ENCODE measurements at regions not wholly inside any gene's neighbourhood (a gene's known extent, or its start where the extent isn't known, plus 50 kb on each side); places are given as distances from the start of the nearest gene placed in this dataset.

GRCh38 chr1:232207073-232207866, 422.7 kb downstream of the SIPA1L2 start:
- Histone ChIP-seq H2AK9ac (replicated peaks; ENCODE audit: low read depth, low read length, poor library complexity) (no peak overlapping the region), H4K20me1 (ENCODE audit: insufficient read depth, low read length) (no peaks in the 10 kb centered on the region), H2BK15ac (ENCODE audit: low read depth, low read length) (no peak overlapping the region), H3K27ac (ENCODE audit: insufficient read depth, low read length) (no peak overlapping the region), H3K9ac (ENCODE audit: low read depth, low read length) (no peak overlapping the region), H3K23ac (ENCODE audit: low read depth, low read length) (no peak overlapping the region), H4K8ac (ENCODE audit: low read depth in 2 of 2, low read length in 2 of 2) (no peak overlapping the region), H2AFZ (replicated peaks; ENCODE audit: low read length, poor library complexity) (no peak overlapping the region), H2BK120ac (ENCODE audit: low read depth, low read length) (no peak overlapping the region), H3K18ac (ENCODE audit: low read depth, low read length) (no peak overlapping the region), H3K9me3 (ENCODE audit: control insufficient read depth, insufficient read depth, low read length) (no peaks in the 10 kb centered on the region), H3K27me3 (ENCODE audit: control insufficient read depth, insufficient read depth, low read length) (no peaks in the 10 kb centered on the region), H3K4ac (ENCODE audit: low read depth, low read length) (no peak overlapping the region), H3K14ac (replicated peaks; ENCODE audit: low read depth, low read length) (no peak overlapping the region), H3K9me1 (ENCODE audit: insufficient read depth, low read length) (no peaks in the 10 kb centered on the region), H3K36me3 (ENCODE audit: control insufficient read depth, insufficient read depth, low read length) (no peaks in the 10 kb centered on the region), H3K4me1 (ENCODE audit: control insufficient read depth, insufficient read depth, low read length) (no peaks in the 10 kb centered on the region), H4K91ac (ENCODE audit: insufficient read depth, low read depth, low read length) (no peak overlapping the region), H3K79me1 (ENCODE audit: low read depth in 1 of 2, low read length in 2 of 2) (no peaks in the 10 kb centered on the region), H2AK5ac (ENCODE audit: low read depth, low read length) (no peak overlapping the region), H3K56ac (ENCODE audit: extremely low read depth, insufficient read depth, low read length) (no peak overlapping the region), H3K4me3 (ENCODE audit: insufficient read depth, low read depth, low read length) (no peak overlapping the region), H3K4me2 (ENCODE audit: low read depth, low read length) (no peak overlapping the region), H2BK20ac (ENCODE audit: low read depth, low read length) (no peak overlapping the region), H4K5ac (ENCODE audit: low read depth, low read length) (no peak overlapping the region), H2BK5ac (ENCODE audit: low read depth, low read length, poor library complexity, severe bottlenecking) (no peak overlapping the region)
- BruUV-seq (replicated peaks) = no TSS peak
- WGBS, 2 experiments (ENCODE audit: extremely low coverage in 2 of 2, insufficient read length in 1 of 2) = no CpG with 5 or more reads among the region's 8 CpGs
- peak; percentile 5 for DNase-seq
- ChIA-PET POLR2A (ENCODE audit: unreplicated experiment) (no interaction called here), CTCF (no interaction called here)
- intact Hi-C loops (cut with micrococcal nuclease) (no loop called here), in situ Hi-C loops (cut with MboI; ENCODE audit: low sequenced_read_pairs) (no loop called here), dilution Hi-C loops (cut with HindIII; ENCODE audit: low sequenced_read_pairs, unreplicated experiment) (no loop called here)
- no peak for TF ChIP-seq NFE2L2 (IDR thresholded peaks at IDR 0.05; ENCODE audit: low read depth, low read length)
- no peak for TF ChIP-seq RFX5 (IDR thresholded peaks at IDR 0.05; ENCODE audit: low read depth, low read length)
- TF ChIP-seq RCOR1 (IDR thresholded peaks at IDR 0.05; ENCODE audit: insufficient replicate concordance, low read length) = no peak
- no peak for TF ChIP-seq SMC3 (IDR thresholded peaks at IDR 0.05; ENCODE audit: low read depth, low read length)
- TF ChIP-seq CTCF (conservative IDR thresholded peaks at IDR 0.05; ENCODE audit: low read depth, low read length) = no peak
- no peak for TF ChIP-seq MAFK (IDR thresholded peaks at IDR 0.05; ENCODE audit: low read depth, low read length)
- TF ChIP-seq CEBPB (IDR thresholded peaks at IDR 0.05; ENCODE audit: low read depth, low read length) = no peak
- no peak for TF ChIP-seq RAD21 (IDR thresholded peaks at IDR 0.05; ENCODE audit: low read length)
- no peak for TF ChIP-seq ELK1 (IDR thresholded peaks at IDR 0.05; ENCODE audit: borderline replicate concordance, low read depth, low read length)
- ATAC-seq (ENCODE audit: low read depth) = no peak

Data from IMR-90 (cell line).